Activated CD4-positive, alpha-beta T cell treated with anti-CD3 and anti-CD28 coated beads, Interleukin-2, amount 10 ng/mL, durations not matched to agents 7 days and 5 days (primary cell): ENCODE measurements at regions not wholly inside any gene's neighbourhood (a gene's known extent, or its start where the extent isn't known, plus 50 kb on each side); places are given as distances from the start of the nearest gene placed in this dataset.

Experiments
- CTCF ChIA-PET: fragments of 350-600 bp; sonication (Branson Sonifier 250); formaldehyde crosslinking; loops from one replicate; lab custom pipeline; 2021; ENCODE audit warnings: antibody characterized with exemption; lab: Charles Lee
- POLR2A ChIA-PET: fragments of 350-600 bp; sonication (Branson Sonifier 250); formaldehyde crosslinking; loops from one replicate; lab custom pipeline; 2021; ENCODE audit warnings: antibody characterized with exemption; lab: Charles Lee
- DNase-seq: peaks from one replicate; pipeline ENCODE4 v3.0.0-alpha.2; 2020
- H3K27ac Mint-ChIP-seq: one replicate; pipeline ENCODE4 v1.8.0; 2021; ENCODE audit warnings: mild to moderate bottlenecking, moderate library complexity, mixed read lengths
- H3K27me3 Mint-ChIP-seq: one replicate; pipeline ENCODE4 v1.8.0; 2021; ENCODE audit warnings: mixed read lengths
- H3K36me3 Mint-ChIP-seq: one replicate; pipeline ENCODE4 v1.8.0; 2021; ENCODE audit warnings: low read depth, mixed read lengths
- H3K4me1 Mint-ChIP-seq: one replicate; pipeline ENCODE4 v1.8.0; 2021; ENCODE audit warnings: mixed read lengths
- H3K4me3 Mint-ChIP-seq: one replicate; pipeline ENCODE4 v1.8.0; 2021; ENCODE audit warnings: mild to moderate bottlenecking, moderate library complexity, mixed read lengths
- H3K9me3 Mint-ChIP-seq: one replicate; pipeline ENCODE4 v1.8.0; 2021; ENCODE audit warnings: mixed read lengths

GRCh38 chr15:81987628-81988027 lies 58.2 kb downstream of the MEX3B start:
- Mint-ChIP-seq H3K27me3 (no peaks in the 10 kb centered on the region), H3K36me3 (no peaks in the 10 kb centered on the region), H3K27ac (no peak overlapping the region), H3K4me3 (no peak overlapping the region), H3K9me3 (peaks cover 4% of the 10 kb centered on the region), H3K4me1 (no peaks in the 10 kb centered on the region)
- ChIA-PET POLR2A (no interaction called here), CTCF (no interaction called here)
- no peak for DNase-seq

- no peak overlapping the region for H3K4me3 Mint-ChIP-seq
- no peaks in the 10 kb centered on the region for H3K27me3 Mint-ChIP-seq
- DNase-seq = no peak
- no peak overlapping the region for H3K27ac Mint-ChIP-seq
- no peaks in the 10 kb centered on the region for H3K4me1 Mint-ChIP-seq
- H3K36me3 Mint-ChIP-seq = no peaks in the 10 kb centered on the region
- no peaks in the 10 kb centered on the region for H3K9me3 Mint-ChIP-seq
- POLR2A ChIA-PET = no interaction called here
- CTCF ChIA-PET = no interaction called here
These were observed 62.3 kb downstream of the MEX3B start for GRCh38 chr15:81983497-81983896.

GRCh38 chr15:81982808-81983207 lies 63.0 kb downstream of the MEX3B start:
- DNase-seq = no peak
- POLR2A ChIA-PET = no interaction called here
- no peaks in the 10 kb centered on the region for H3K36me3 Mint-ChIP-seq
- CTCF ChIA-PET = no interaction called here
- H3K27me3 Mint-ChIP-seq = no peaks in the 10 kb centered on the region
- no peak overlapping the region for H3K27ac Mint-ChIP-seq
- no peaks in the 10 kb centered on the region for H3K4me1 Mint-ChIP-seq
- H3K4me3 Mint-ChIP-seq = no peak overlapping the region
- peaks cover 1% of the 10 kb centered on the region for H3K9me3 Mint-ChIP-seq

GRCh38 chr15:81981908-81982307 lies 63.9 kb downstream of the MEX3B start:
- POLR2A ChIA-PET = no interaction called here
- no peak for DNase-seq
- Mint-ChIP-seq H3K4me1 (no peaks in the 10 kb centered on the region), H3K4me3 (no peak overlapping the region), H3K9me3 (peaks cover 7% of the 10 kb centered on the region), H3K36me3 (no peaks in the 10 kb centered on the region), H3K27ac (no peak overlapping the region), H3K27me3 (no peaks in the 10 kb centered on the region)
- CTCF ChIA-PET = no interaction called here

GRCh38 chr15:81977464-81977863 lies 68.4 kb downstream of the MEX3B start:
- CTCF ChIA-PET = no interaction called here
- no peaks in the 10 kb centered on the region for H3K27me3 Mint-ChIP-seq
- DNase-seq = no peak
- H3K4me3 Mint-ChIP-seq = no peak overlapping the region
- no peaks in the 10 kb centered on the region for H3K36me3 Mint-ChIP-seq
- H3K27ac Mint-ChIP-seq = no peak overlapping the region
- H3K4me1 Mint-ChIP-seq = no peaks in the 10 kb centered on the region
- POLR2A ChIA-PET = no interaction called here
- H3K9me3 Mint-ChIP-seq = peaks cover 13% of the 10 kb centered on the region

GRCh38 chr15:81968691-81969090 lies 77.1 kb downstream of the MEX3B start:
- CTCF ChIA-PET = no interaction called here
- no peaks in the 10 kb centered on the region for H3K4me1 Mint-ChIP-seq
- DNase-seq = no peak
- no peak overlapping the region for H3K27ac Mint-ChIP-seq
- H3K9me3 Mint-ChIP-seq = peaks cover 2% of the 10 kb centered on the region
- no peaks in the 10 kb centered on the region for H3K36me3 Mint-ChIP-seq
- H3K4me3 Mint-ChIP-seq = no peak overlapping the region
- POLR2A ChIA-PET = no interaction called here
- H3K27me3 Mint-ChIP-seq = no peaks in the 10 kb centered on the region

- no peak overlapping the region for H3K4me3 Mint-ChIP-seq
- DNase-seq = no peak
- peaks cover 3% of the 10 kb centered on the region for H3K27me3 Mint-ChIP-seq
- peaks cover 3% of the 10 kb centered on the region for H3K9me3 Mint-ChIP-seq
- H3K4me1 Mint-ChIP-seq = no peaks in the 10 kb centered on the region
- CTCF ChIA-PET = no interaction called here
- H3K36me3 Mint-ChIP-seq = no peaks in the 10 kb centered on the region
- H3K27ac Mint-ChIP-seq = no peak overlapping the region
- POLR2A ChIA-PET = no interaction called here
These were observed 79.2 kb downstream of the MEX3B start for GRCh38 chr15:81966631-81967030.

- POLR2A ChIA-PET = no interaction called here
- Mint-ChIP-seq H3K36me3 (no peaks in the 10 kb centered on the region), H3K9me3 (peaks cover 3% of the 10 kb centered on the region), H3K4me1 (no peaks in the 10 kb centered on the region), H3K27ac (no peak overlapping the region), H3K27me3 (peaks cover 3% of the 10 kb centered on the region), H3K4me3 (no peak overlapping the region)
- CTCF ChIA-PET = no interaction called here
- DNase-seq = no peak
These were observed 83.3 kb downstream of the MEX3B start for GRCh38 chr15:81962482-81962881.

- Mint-ChIP-seq H3K36me3 (no peaks in the 10 kb centered on the region), H3K9me3 (peaks cover 3% of the 10 kb centered on the region), H3K4me3 (no peak overlapping the region), H3K27me3 (peaks cover 3% of the 10 kb centered on the region), H3K27ac (no peak overlapping the region), H3K4me1 (no peaks in the 10 kb centered on the region)
- CTCF ChIA-PET = interaction anchor here (0.5 kb wide), 1 partner anchor 103 kb away, joined by 3 read pairs; no protein-coding TSS in a partner anchor
- no peak for DNase-seq
- POLR2A ChIA-PET = no interaction called here
These were observed 86.6 kb downstream of the MEX3B start for GRCh38 chr15:81959196-81959595.

GRCh38 chr15:81957698-81958097 lies 88.1 kb downstream of the MEX3B start:
- Mint-ChIP-seq H3K9me3 (no peaks in the 10 kb centered on the region), H3K27me3 (peaks cover 1% of the 10 kb centered on the region), H3K27ac (no peak overlapping the region), H3K36me3 (no peaks in the 10 kb centered on the region), H3K4me3 (no peak overlapping the region), H3K4me1 (no peaks in the 10 kb centered on the region)
- ChIA-PET POLR2A (no interaction called here), CTCF (no interaction called here)
- DNase-seq = no peak

GRCh38 chr15:81955382-81956062 lies 90.3 kb downstream of the MEX3B start:
- DNase-seq = no peak
- Mint-ChIP-seq H3K36me3 (no peaks in the 10 kb centered on the region), H3K27me3 (no peaks in the 10 kb centered on the region), H3K4me3 (no peak overlapping the region), H3K9me3 (no peaks in the 10 kb centered on the region), H3K4me1 (no peaks in the 10 kb centered on the region), H3K27ac (no peak overlapping the region)
- POLR2A ChIA-PET = no interaction called here
- CTCF ChIA-PET = no interaction called here

- no peak overlapping the region for H3K4me3 Mint-ChIP-seq
- CTCF ChIA-PET = no interaction called here
These were observed 91.5 kb downstream of the MEX3B start for GRCh38 chr15:81954158-81954783.

GRCh38 chr15:81950841-81951414 lies 94.9 kb downstream of the MEX3B start:
- Mint-ChIP-seq H3K4me3 (no peak overlapping the region), H3K27ac (no peak overlapping the region), H3K9me3 (no peaks in the 10 kb centered on the region), H3K4me1 (peaks cover 4% of the 10 kb centered on the region), H3K36me3 (no peaks in the 10 kb centered on the region), H3K27me3 (no peaks in the 10 kb centered on the region)
- no peak for DNase-seq
- ChIA-PET CTCF (no interaction called here), POLR2A (no interaction called here)

More at GRCh38 chr15:81954158-81954783, 91.5 kb downstream of the MEX3B start:
- Mint-ChIP-seq H3K9me3 (no peaks in the 10 kb centered on the region), H3K4me1 (no peaks in the 10 kb centered on the region), H3K27me3 (no peaks in the 10 kb centered on the region), H3K27ac (no peak overlapping the region), H3K36me3 (no peaks in the 10 kb centered on the region)
- DNase-seq = no peak
- POLR2A ChIA-PET = no interaction called here
